Osteoblast (primary cell): ENCODE measurements at regions not wholly inside any gene's neighbourhood (a gene's known extent, or its start where the extent isn't known, plus 50 kb on each side); places are given as distances from the start of the nearest gene placed in this dataset.

ENCODE experiments used
- DNase-seq: peaks from one replicate; pipeline ENCODE4 v3.0.0; 2011; ENCODE audit warnings: low spot score, mixed read lengths; ENCODE audit not compliant: insufficient read length; ENCODE audit errors: missing footprints
- H2AFZ ChIP-seq: 2 replicates; pipeline ENCODE4 v1.6.0; 2011; ENCODE audit warnings: mild to moderate bottlenecking, low read length
- H3K27ac ChIP-seq: 2 replicates; pipeline ENCODE4 v1.5.1; 2011; ENCODE audit warnings: mild to moderate bottlenecking, low read depth, low read length, moderate library complexity
- H3K27me3 ChIP-seq: 2 replicates; pipeline ENCODE4 v1.6.0; 2012; ENCODE audit warnings: mild to moderate bottlenecking, control low read depth, inconsistent platforms, low read length, moderate library complexity; ENCODE audit not compliant: insufficient read depth
- H3K36me3 ChIP-seq: 2 replicates; pipeline ENCODE4 v1.5.1; 2011; ENCODE audit warnings: mild to moderate bottlenecking, low read length, control low read depth, moderate library complexity; ENCODE audit not compliant: insufficient read depth
- H3K4me1 ChIP-seq: 2 replicates; pipeline ENCODE4 v1.5.1; 2011; ENCODE audit warnings: mild to moderate bottlenecking, low read length, control low read depth, moderate library complexity; ENCODE audit not compliant: insufficient read depth
- H3K4me2 ChIP-seq: 2 replicates; pipeline ENCODE4 v1.6.0; 2011; ENCODE audit warnings: mild to moderate bottlenecking, low read length; ENCODE audit not compliant: insufficient read depth
- H3K4me3 ChIP-seq: fragments of 200-600 bp; sonication (generic); 3 replicates; pipeline ENCODE4 v1.5.1; 2012; ENCODE audit warnings: mild to moderate bottlenecking, low read length, inconsistent platforms; ENCODE audit not compliant: insufficient read depth
- H3K79me2 ChIP-seq: 2 replicates; pipeline ENCODE4 v1.6.0; 2012; ENCODE audit warnings: mild to moderate bottlenecking, low read length, control low read depth, inconsistent platforms; ENCODE audit not compliant: insufficient read depth
- H3K9me3 ChIP-seq: 2 replicates; pipeline ENCODE4 v1.5.1; 2011; ENCODE audit warnings: low read depth, low read length, control low read depth
- H4K20me1 ChIP-seq: 2 replicates; pipeline ENCODE4 v1.6.0; 2012; ENCODE audit warnings: mild to moderate bottlenecking, low read length, control low read depth; ENCODE audit not compliant: insufficient read depth
- CTCF ChIP-seq: IDR thresholded peaks from 2 replicates; pipeline ENCODE4 v1.5.1; 2011; ENCODE audit warnings: mild to moderate bottlenecking, low read depth, low read length, moderate library complexity; ENCODE audit errors: extremely low read depth

- DNase-seq: no peak
- Histone ChIP-seq H3K9me3 (no peaks in the 10 kb centered on the region), H3K27ac (no peak overlapping the region), H3K27me3 (no peaks in the 10 kb centered on the region), H3K36me3 (no peaks in the 10 kb centered on the region), H3K4me2 (no peak overlapping the region), H3K4me3 (no peak overlapping the region), H3K79me2 (no peaks in the 10 kb centered on the region), H3K4me1 (no peaks in the 10 kb centered on the region), H4K20me1 (no peaks in the 10 kb centered on the region), H2AFZ (no peak overlapping the region)
- TF ChIP-seq CTCF: no peak
These were observed 468.7 kb downstream of the PDCD6IP start for GRCh38 chr3:34267088-34267487.

- Histone ChIP-seq H3K4me3 (no peak overlapping the region), H3K9me3 (no peaks in the 10 kb centered on the region), H2AFZ (no peak overlapping the region), H3K4me2 (no peak overlapping the region), H3K4me1 (no peaks in the 10 kb centered on the region), H3K36me3 (no peaks in the 10 kb centered on the region), H3K27ac (no peak overlapping the region), H3K27me3 (no peaks in the 10 kb centered on the region), H3K79me2 (no peaks in the 10 kb centered on the region), H4K20me1 (no peaks in the 10 kb centered on the region)
- TF ChIP-seq CTCF: no peak
- DNase-seq: no peak
These were observed 469.7 kb downstream of the PDCD6IP start for GRCh38 chr3:34268032-34268709.

- Histone ChIP-seq H3K27me3 (no peaks in the 10 kb centered on the region), H3K4me2 (no peak overlapping the region), H3K27ac (no peak overlapping the region), H3K4me3 (no peak overlapping the region), H2AFZ (no peak overlapping the region), H3K9me3 (no peaks in the 10 kb centered on the region), H3K4me1 (no peaks in the 10 kb centered on the region), H3K36me3 (no peaks in the 10 kb centered on the region), H3K79me2 (no peaks in the 10 kb centered on the region), H4K20me1 (no peaks in the 10 kb centered on the region)
- no peak for TF ChIP-seq CTCF
- DNase-seq: no peak
These were observed 477.4 kb downstream of the PDCD6IP start for GRCh38 chr3:34275811-34276210.

GRCh38 chr3:34276342-34276741 is 477.9 kb downstream of the PDCD6IP start:
- H4K20me1 ChIP-seq: no peaks in the 10 kb centered on the region
- no peak overlapping the region for H3K27ac ChIP-seq
- no peak overlapping the region for H2AFZ ChIP-seq
- DNase-seq: no peak
- H3K4me1 ChIP-seq: no peaks in the 10 kb centered on the region
- no peak overlapping the region for H3K4me2 ChIP-seq
- no peak overlapping the region for H3K4me3 ChIP-seq
- no peaks in the 10 kb centered on the region for H3K27me3 ChIP-seq
- H3K36me3 ChIP-seq: no peaks in the 10 kb centered on the region
- no peaks in the 10 kb centered on the region for H3K9me3 ChIP-seq
- no peaks in the 10 kb centered on the region for H3K79me2 ChIP-seq
- TF ChIP-seq CTCF: no peak
